ENCODE measurements at regions not wholly inside any gene's neighbourhood (a gene's known extent, or its start where the extent isn't known, plus 50 kb on each side); places are given as distances from the start of the nearest gene placed in this dataset.
"Not testable (repeated sequence)": the region's sequence is repeated elsewhere in the genome, so short reads cannot be mapped to it uniquely, and the experiment has no call there.

DNA sequence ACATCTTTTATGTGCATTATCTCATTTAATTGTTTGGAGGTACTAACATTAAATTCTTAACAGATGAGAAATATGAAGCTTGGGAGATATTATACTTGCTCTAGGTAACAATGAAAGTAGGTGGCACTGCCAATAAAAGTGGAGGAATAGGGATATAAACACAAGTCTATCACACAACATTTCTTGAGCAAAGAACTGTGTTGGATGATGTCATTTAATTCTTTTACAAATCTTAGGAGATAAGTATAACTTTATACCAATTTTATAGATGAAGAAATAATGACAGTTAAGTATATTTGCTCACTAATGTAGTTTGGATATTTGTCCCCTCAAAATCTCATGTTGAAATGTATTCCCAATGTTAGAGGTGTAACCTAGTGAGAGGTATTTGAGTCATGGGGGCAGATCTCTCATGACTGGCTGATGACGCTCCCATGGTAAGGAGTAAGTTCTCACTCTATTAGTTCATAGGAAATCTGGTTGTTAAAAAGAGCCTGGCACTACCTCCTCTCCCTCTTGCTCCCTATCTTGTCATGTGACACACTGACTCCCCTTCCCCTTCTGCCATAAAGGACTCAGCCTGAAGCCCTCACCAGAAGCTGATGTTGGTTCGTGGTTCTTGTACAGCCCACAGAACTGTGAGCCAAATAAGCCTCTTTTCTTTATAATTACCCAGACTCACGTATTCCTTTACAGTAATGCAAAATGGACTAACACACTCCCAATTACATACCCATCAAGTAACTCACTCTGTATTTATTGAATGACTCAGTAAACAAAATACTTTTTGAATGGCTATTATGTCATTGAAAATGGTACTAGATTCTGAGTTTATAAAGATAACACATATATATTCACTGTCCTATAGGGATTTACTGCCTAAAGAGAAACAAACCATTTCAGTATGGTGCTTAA is 146.8 kb upstream of the KITLG start:
- DNase-seq (ENCODE audit: low read depth in 2 of 2, low spot score in 1 of 2): no peak

- DNase-seq (ENCODE audit: low read depth in 2 of 2, low spot score in 1 of 2): no peak
Measured at GRCh38 chr12:88725592-88726143, 145.4 kb upstream of the KITLG start.

GRCh38 chr12:88723219-88723618 is 142.9 kb upstream of the KITLG start:
- no peak for DNase-seq (ENCODE audit: low read depth in 2 of 2, low spot score in 1 of 2)

DNA sequence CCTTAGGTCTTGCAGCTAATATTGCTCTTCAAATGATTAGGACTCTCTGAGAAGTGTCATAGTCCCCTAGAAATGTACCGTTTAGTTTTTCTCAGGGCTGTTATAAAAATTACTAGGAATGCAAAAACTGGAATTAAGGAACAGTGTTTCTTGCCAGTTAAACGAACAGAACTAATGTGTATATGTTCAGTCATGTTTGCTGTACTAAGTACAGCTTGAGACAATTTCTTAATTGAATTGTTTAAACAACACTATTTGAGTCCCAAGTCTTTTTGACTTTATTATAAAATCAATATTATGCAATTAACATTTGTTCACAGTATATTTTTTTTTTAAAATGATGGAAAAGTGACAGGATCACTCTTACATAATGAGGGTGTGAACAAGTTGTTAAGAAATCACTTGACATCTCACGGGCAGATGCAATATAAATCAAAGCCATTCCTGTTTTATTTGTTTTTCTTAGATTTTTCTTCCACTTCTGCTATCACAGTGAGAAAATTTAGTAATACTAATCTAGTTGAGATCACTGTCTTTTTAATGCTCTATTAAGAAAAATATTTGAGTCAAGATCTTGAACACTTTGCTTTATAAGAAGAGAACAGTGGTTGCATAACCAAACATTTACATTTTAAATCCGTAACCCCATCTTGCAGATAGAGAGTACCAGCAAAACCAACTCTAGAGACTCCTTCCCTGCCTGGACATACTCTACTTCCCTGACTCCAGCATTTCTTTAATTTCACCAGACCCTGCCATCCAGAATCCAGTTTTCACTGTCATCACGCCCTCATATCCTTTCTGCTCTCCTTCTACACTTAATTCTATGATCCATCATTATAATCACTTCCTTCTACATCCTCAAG is 140.7 kb upstream of the KITLG start:
- no peak for DNase-seq (ENCODE audit: low read depth in 2 of 2, low spot score in 1 of 2)

- no peak for DNase-seq (ENCODE audit: low read depth in 2 of 2, low spot score in 1 of 2)
Measured at GRCh38 chr12:88720231-88720630, 140.0 kb upstream of the KITLG start.

DNA sequence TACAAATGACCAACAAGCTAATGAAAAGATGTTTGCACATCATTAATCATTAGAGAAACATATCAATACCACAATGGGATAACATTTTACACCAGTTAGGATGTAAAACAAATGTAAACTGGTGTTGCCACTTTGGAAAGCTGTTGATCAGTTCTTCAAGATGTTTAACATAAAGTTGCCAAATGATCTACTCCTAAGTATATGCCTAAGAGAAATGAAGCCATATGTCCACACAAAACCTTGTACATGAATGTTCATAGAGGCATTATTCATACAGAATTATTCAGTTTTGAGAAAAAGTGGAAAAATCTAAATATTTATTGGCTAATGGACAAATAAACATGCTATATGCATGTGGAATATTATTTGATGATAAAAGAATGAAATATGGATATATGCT is 136.9 kb upstream of the KITLG start:
- no peak for DNase-seq (ENCODE audit: low read depth in 2 of 2, low spot score in 1 of 2)

DNA sequence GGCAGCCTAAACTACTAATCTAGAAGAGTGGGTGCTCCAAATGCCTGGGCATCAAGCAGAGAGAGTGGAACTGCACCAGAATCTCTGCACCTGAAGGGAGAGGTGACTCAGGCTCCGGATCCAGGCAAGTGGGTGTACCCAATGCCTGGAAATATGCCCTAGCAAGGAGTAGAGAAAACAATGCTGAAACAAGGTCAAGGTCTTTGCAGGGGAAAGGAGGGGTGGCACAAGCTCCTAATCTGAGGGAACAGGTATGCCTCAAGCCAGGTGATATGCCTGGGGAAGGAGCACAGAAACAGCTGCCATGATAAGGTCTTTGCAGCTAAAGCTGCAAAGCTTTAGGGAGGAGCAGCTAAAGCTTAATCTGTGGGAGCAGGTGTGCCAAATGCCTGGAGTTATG is 136.0 kb upstream of the KITLG start:
- no peak for DNase-seq (ENCODE audit: low read depth in 2 of 2, low spot score in 1 of 2)

DNA sequence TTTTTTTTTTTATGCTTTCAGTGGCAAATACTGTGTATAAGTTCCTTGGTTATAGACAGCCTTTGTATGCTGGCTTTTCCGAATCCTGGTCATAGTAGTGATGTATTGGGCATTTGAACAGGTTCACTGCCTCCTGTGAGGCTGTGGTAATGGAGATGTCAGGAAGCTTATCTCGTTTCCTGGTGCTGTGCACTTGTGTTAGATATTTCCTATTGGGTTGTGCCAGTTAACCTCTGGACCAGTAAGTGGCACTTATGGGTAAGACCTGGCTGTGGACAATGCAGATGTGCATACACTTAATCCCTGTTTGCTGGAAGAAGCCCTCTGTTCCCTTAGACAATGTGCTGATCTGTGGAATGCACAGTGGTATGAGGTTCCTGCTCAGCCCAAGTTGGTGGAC is 135.4 kb upstream of the KITLG start:
- no peak for DNase-seq (ENCODE audit: low read depth in 2 of 2, low spot score in 1 of 2)

GRCh38 chr12:88714263-88714882 is 134.1 kb upstream of the KITLG start:
- DNase-seq (ENCODE audit: low read depth in 2 of 2, low spot score in 1 of 2): not testable (repeated sequence)

DNA sequence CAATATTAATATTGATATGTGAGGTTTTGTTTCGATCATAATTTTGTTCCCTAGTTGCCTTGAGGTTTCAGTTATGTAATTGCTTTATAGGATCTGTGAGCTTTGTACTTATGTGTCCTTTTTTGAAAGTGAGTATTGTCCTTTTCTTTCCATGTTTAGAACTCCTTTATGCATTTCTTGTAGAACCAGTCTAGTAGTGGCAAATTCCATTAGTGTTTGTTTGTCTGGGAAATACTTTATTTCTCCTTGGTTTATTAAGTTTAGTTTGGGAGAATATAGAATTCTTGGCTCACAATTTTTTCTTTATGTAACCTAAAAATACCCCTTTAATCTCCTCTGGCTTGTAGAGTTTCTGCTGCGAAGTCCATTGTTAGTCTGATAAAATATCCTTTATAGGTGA is 127.5 kb upstream of the KITLG start:
- DNase-seq (ENCODE audit: low read depth in 2 of 2, low spot score in 1 of 2): no peak

DNA sequence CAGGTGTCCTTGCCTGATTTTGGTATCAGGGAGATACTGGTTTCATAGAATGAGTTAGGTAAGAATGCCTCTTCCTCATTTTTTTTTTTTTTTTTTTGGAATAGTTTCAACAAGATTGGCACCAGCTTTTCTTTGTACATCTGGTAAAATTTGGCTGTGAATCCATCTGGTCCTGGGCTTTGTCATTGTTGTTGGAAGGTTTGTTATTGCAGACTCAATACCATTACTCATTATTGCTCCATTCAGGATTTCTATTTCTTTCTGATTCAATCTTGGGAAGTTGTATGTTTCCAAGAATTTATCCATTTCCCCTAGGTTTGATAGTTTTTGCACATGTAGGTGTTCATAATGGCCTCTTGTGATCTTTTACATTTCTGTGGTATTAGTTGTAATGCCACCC is 126.0 kb upstream of the KITLG start:
- no peak for DNase-seq (ENCODE audit: low read depth in 2 of 2, low spot score in 1 of 2)

DNA sequence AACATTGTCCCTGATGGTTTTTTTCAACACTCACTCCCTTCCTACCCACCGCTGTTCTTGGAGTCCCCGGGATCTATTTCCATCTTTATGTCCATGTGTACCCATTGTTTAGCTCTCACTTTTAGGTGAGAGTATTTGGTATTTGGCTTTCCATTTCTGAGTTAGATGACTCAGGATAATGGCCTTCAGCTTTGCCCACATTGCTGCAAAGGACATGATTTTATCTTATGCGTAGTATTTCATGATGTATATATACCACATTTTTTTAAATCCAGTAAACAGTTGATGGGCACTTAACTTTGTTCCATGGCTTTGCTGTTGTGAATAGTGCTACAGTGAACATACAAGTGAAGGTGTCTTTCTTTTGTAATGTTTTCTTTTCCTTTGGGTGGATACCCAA is 123.5 kb upstream of the KITLG start:
- no peak for DNase-seq (ENCODE audit: low read depth in 2 of 2, low spot score in 1 of 2)

GRCh38 chr12:88698471-88698870 is 118.2 kb upstream of the KITLG start:
- no peak for DNase-seq (ENCODE audit: low read depth in 2 of 2, low spot score in 1 of 2)

DNA sequence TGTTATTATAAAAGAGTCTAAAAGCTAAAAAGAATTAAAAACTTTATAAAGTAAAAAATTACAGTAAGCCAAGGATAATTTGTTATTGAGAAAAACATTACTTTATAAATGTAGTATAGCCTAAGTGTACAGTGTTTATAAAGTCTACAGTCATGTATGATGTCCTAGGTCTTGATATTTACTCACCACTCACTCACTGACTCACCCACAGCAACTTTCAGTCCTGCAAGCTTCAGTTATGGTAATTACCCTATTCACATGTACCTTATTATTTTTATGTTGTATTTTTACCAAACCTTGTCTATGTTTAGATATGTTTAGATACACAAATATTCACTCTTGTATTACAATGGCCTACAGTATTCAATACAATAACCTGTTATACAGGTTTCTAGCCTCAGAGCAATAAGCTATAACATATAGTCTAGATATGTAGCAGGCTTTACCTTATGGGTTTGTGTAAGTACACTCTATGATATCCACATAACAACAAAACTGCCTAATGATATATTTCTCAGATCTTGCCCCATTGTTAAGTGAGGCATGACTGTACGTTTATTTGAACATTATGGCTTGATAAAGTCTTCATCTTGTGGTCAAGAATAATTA is 113.7 kb upstream of the KITLG start:
- no peak for DNase-seq (ENCODE audit: low read depth in 2 of 2, low spot score in 1 of 2)

DNA sequence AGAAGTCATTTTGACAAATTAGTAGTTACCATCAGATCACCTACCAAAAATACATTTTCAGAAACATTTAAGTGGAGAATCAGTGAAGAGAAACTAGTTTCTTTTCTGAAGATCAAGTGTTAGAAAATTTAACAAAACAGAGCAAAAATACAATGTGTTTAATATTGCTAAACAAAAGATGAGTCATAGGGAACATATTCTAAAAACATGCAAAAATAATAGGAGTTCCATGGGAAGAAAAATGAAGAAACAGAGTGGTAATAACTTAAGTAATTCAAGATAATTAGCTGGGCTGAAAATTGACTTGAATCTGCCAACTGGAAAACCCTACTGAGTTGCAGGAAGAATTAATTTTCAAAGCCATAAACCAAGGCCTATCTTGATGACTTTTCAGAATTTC is 111.5 kb upstream of the KITLG start:
- DNase-seq (ENCODE audit: low read depth in 2 of 2, low spot score in 1 of 2): no peak

DNA sequence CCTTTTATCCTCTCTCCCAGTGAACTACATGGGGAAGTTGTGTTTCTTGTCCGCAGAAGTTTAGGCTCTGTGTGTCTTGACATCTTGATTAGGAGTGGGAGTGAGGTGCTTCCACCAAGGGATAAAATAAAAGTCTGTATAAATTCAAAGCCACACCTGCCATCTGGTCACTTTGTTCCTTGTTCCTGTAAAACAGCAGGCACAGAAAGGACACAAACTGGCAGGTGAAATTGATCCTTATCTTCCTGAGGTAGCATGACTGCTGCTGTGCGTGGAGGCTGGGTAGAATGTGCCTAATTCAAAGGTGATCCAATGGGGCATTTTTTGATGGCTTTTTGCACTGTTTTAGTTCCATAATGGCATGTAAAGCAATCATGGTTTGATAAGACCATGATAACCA is 104.3 kb upstream of the KITLG start:
- DNase-seq (ENCODE audit: low read depth in 2 of 2, low spot score in 1 of 2): no peak

GRCh38 chr12:88684170-88684569 is 103.9 kb upstream of the KITLG start:
- no peak for DNase-seq (ENCODE audit: low read depth in 2 of 2, low spot score in 1 of 2)

DNA sequence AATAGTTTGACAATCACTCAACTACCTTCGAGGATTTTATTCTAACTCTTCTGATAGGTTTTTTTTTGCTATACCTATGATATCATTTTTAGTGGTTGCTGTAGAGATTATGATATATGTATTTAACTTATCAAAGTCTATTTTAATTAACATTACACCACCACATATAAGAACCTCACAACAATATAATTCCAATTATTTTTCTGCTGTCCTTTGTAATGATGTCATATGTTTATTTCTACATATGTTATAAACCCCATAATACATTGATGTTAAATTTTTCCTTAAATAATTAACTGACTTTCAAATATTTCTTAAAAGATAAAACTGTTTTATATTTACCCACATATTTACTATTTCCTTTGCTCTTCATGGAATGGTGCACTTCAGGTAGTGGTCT is 103.4 kb upstream of the KITLG start:
- DNase-seq (ENCODE audit: low read depth in 2 of 2, low spot score in 1 of 2): no peak

- no peak for DNase-seq (ENCODE audit: low read depth in 2 of 2, low spot score in 1 of 2)
Measured at GRCh38 chr12:88681271-88681670, 101.0 kb upstream of the KITLG start.

- DNase-seq (ENCODE audit: low read depth in 2 of 2, low spot score in 1 of 2): no peak
Measured at GRCh38 chr12:88677464-88677863, 97.2 kb upstream of the KITLG start.

DNA sequence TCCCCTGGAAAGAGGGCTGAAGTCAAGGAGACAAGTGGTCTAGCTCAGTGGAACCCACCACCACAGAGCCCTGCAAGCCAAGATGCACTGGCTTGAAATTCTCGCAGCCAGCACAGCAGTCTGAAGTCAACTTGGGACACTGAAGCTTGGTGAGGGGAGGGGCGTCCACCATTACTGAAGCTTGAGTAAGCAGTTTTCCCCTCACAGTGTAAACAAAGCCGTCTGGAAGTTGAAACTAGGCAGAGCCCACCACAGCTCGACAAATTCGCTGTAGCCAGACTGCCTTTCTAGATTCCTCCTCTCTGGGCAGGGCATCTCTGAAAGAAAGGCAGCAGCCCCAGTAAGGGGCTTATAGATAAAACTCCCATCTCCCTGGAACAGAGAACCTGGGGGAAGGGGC is 87.3 kb upstream of the KITLG start:
- DNase-seq (ENCODE audit: low read depth in 2 of 2, low spot score in 1 of 2): not testable (repeated sequence)
